Renal pelvis (tissue), 1 donor: ENCODE measurements at regions not wholly inside any gene's neighbourhood (a gene's known extent, or its start where the extent isn't known, plus 50 kb on each side); places are given as distances from the start of the nearest gene placed in this dataset.
A peak's percentile ranks its signal among the peaks of the same experiment; 100 is the strongest.
"Not testable (repeated sequence)": the region's sequence is repeated elsewhere in the genome, so short reads cannot be mapped to it uniquely, and the experiment has no call there.

Experiments
- DNase-seq: peaks from one replicate; pipeline ENCODE4 v3.0.0-alpha.2; 2013

- no peak for DNase-seq
Observed at GRCh38 chr12:97616946-97617345, 154.3 kb downstream of the RMST start.

- DNase-seq: no peak
Observed at GRCh38 chr12:97628962-97629361, 166.4 kb downstream of the RMST start.

- no peak for DNase-seq
Observed at GRCh38 chr12:97629382-97629781, 166.8 kb downstream of the RMST start.

GRCh38 chr12:97630356-97630755 lies 167.8 kb downstream of the RMST start:
- no peak for DNase-seq

- DNase-seq: no peak
Observed at GRCh38 chr12:97630875-97631274, 168.3 kb downstream of the RMST start.

GRCh38 chr12:97637770-97638169 lies 175.2 kb downstream of the RMST start:
- peak; percentile 7 for DNase-seq

GRCh38 chr12:97638739-97639138 lies 176.1 kb downstream of the RMST start:
- DNase-seq: no peak

GRCh38 chr12:97639702-97640101 lies 177.1 kb downstream of the RMST start:
- no peak for DNase-seq

GRCh38 chr12:97640826-97641225 lies 178.2 kb downstream of the RMST start:
- no peak for DNase-seq

- DNase-seq: no peak
Observed at GRCh38 chr12:97642911-97643310, 180.3 kb downstream of the RMST start.

GRCh38 chr12:97643924-97644323 lies 181.3 kb downstream of the RMST start:
- peak; percentile 54 for DNase-seq

GRCh38 chr12:97645726-97646125 lies 183.1 kb downstream of the RMST start:
- DNase-seq: no peak

- no peak for DNase-seq
Observed at GRCh38 chr12:97647142-97647541, 184.5 kb downstream of the RMST start.

- no peak for DNase-seq
Observed at GRCh38 chr12:97650242-97650641, 187.6 kb downstream of the RMST start.

- not testable (repeated sequence) for DNase-seq
Observed at GRCh38 chr12:97656548-97656947, 193.9 kb downstream of the RMST start.

GRCh38 chr12:97659117-97659880 lies 196.7 kb downstream of the RMST start:
- no peak for DNase-seq

- DNase-seq: no peak
Observed at GRCh38 chr12:97666263-97666662, 203.7 kb downstream of the RMST start.

GRCh38 chr12:97672870-97673269 lies 210.3 kb downstream of the RMST start:
- no peak for DNase-seq

- no peak for DNase-seq
Observed at GRCh38 chr12:97680751-97681150, 218.1 kb downstream of the RMST start.

- DNase-seq: peak; percentile 3
Observed at GRCh38 chr12:97681612-97682504, 219.3 kb downstream of the RMST start.

GRCh38 chr12:97685360-97685759 lies 222.8 kb downstream of the RMST start:
- DNase-seq: no peak

GRCh38 chr12:97701901-97702300 lies 239.3 kb downstream of the RMST start:
- DNase-seq: no peak

GRCh38 chr12:97711392-97711791 lies 248.8 kb downstream of the RMST start:
- DNase-seq: no peak
